Astrocyte of the spinal cord (primary cell): ENCODE measurements at regions not wholly inside any gene's neighbourhood (a gene's known extent, or its start where the extent isn't known, plus 50 kb on each side); places are given as distances from the start of the nearest gene placed in this dataset.

Experiments
- DNase-seq: peaks from one replicate; pipeline ENCODE4 v3.0.0; 2011; ENCODE audit warnings: low read depth, low spot score
- H3K4me3 ChIP-seq: 2 replicates; pipeline ENCODE4 v1.5.1; 2011; ENCODE audit warnings: low read depth, mild to moderate bottlenecking, low read length, moderate library complexity
- CTCF ChIP-seq: IDR thresholded peaks from 2 replicates; pipeline ENCODE4 v1.5.1; 2012; ENCODE audit warnings: low read depth, mild to moderate bottlenecking, low read length, inconsistent platforms
- in situ Hi-C: cut with HindIII; loops from 2 replicates; pipeline ENCODE4 v1.10.0; 2017; ENCODE audit warnings: low sequenced_read_pairs

GRCh38 chr15:69556344-69556743 lies 103.7 kb downstream of the RPLP1 start:
- no peak for DNase-seq
- no peak overlapping the region for H3K4me3 ChIP-seq
- in situ Hi-C loops: no loop called here
- no peak for TF ChIP-seq CTCF

- H3K4me3 ChIP-seq: no peak overlapping the region
- DNase-seq: peak; percentile 93
- TF ChIP-seq CTCF: no peak
- in situ Hi-C loops: no loop called here
These were observed 104.5 kb downstream of the RPLP1 start for GRCh38 chr15:69557020-69557706.

GRCh38 chr15:69557707-69558409 lies 105.2 kb downstream of the RPLP1 start:
- H3K4me3 ChIP-seq: no peak overlapping the region
- TF ChIP-seq CTCF: no peak
- in situ Hi-C loops: no loop called here
- no peak for DNase-seq

GRCh38 chr15:69559440-69560190 lies 107.0 kb downstream of the RPLP1 start:
- in situ Hi-C loops: no loop called here
- DNase-seq: no peak
- no peak for TF ChIP-seq CTCF
- no peak overlapping the region for H3K4me3 ChIP-seq

- TF ChIP-seq CTCF: no peak
- H3K4me3 ChIP-seq: no peak overlapping the region
- in situ Hi-C loops: no loop called here
- no peak for DNase-seq
These were observed 108.6 kb downstream of the RPLP1 start for GRCh38 chr15:69561071-69561784.

- no peak for DNase-seq
- no peak overlapping the region for H3K4me3 ChIP-seq
- no peak for TF ChIP-seq CTCF
- in situ Hi-C loops: no loop called here
These were observed 109.5 kb downstream of the RPLP1 start for GRCh38 chr15:69562116-69562515.
